BE2C (cell line): ENCODE measurements at regions not wholly inside any gene's neighbourhood (a gene's known extent, or its start where the extent isn't known, plus 50 kb on each side); places are given as distances from the start of the nearest gene placed in this dataset.

Source experiments
- DNase-seq: peaks from one replicate; pipeline ENCODE4 v3.0.0-alpha.2; 2020
- H3K27me3 ChIP-seq: fragments of 250-450 bp; sonication (Bioruptor Pico); 2 replicates; pipeline ENCODE4 v1.5.1; 2020; ENCODE audit warnings: mild to moderate bottlenecking
- H3K36me3 ChIP-seq: fragments of 250-450 bp; sonication (Bioruptor Pico); 2 replicates; pipeline ENCODE4 v1.5.1; 2020; ENCODE audit warnings: mild to moderate bottlenecking
- H3K4me1 ChIP-seq: fragments of 250-450 bp; sonication (Bioruptor Pico); 2 replicates; pipeline ENCODE4 v1.5.1; 2020
- H3K4me3 ChIP-seq: 2 replicates; pipeline ENCODE4 v1.5.1; 2011; ENCODE audit warnings: low read depth, low read length
- H3K9me3 ChIP-seq: fragments of 250-450 bp; sonication (Bioruptor Pico); 2 replicates; pipeline ENCODE4 v1.5.1; 2020
- TF ChIP-seq, protein P1 (sequence below): IDR thresholded peaks from 2 replicates; pipeline ENCODE4 v1.5.1; 2012; ENCODE audit warnings: mild to moderate bottlenecking, low read depth, low read length

DNA sequence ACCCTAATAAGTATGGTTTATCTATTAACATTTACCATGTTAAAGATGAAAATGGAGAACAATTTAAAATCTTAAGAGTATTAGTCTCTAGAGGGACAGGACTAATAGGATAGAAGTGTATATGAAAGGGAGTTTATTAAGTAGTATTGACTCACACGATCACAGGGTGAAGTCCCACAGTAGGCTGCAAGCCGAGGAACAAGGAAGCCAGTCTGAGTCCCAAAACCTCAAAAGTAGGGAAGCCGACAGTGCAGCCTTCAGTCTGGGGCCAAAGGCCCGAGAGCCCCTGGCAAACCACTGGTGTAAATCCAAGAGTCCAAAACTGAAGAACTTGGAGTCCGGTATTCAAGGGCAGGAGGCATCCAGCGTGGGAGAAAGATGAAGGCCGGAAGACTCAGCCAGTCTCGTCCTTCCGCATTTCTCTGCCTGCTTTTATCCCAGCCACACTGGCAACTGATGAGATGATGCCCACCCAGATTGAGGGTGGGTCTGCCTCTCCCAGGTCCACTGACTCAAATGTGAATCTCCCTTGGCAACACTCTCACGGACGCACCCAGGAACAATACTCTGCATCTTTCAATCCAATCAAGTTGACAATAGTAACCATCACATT is 140.8 kb upstream of the FAM20C start:
- Histone ChIP-seq H3K9me3 (no peaks in the 10 kb centered on the region), H3K27me3 (no peaks in the 10 kb centered on the region), H3K4me1 (no peaks in the 10 kb centered on the region), H3K36me3 (no peaks in the 10 kb centered on the region), H3K4me3 (no peak overlapping the region)
- no peak for DNase-seq
- TF ChIP-seq, protein P1, sequence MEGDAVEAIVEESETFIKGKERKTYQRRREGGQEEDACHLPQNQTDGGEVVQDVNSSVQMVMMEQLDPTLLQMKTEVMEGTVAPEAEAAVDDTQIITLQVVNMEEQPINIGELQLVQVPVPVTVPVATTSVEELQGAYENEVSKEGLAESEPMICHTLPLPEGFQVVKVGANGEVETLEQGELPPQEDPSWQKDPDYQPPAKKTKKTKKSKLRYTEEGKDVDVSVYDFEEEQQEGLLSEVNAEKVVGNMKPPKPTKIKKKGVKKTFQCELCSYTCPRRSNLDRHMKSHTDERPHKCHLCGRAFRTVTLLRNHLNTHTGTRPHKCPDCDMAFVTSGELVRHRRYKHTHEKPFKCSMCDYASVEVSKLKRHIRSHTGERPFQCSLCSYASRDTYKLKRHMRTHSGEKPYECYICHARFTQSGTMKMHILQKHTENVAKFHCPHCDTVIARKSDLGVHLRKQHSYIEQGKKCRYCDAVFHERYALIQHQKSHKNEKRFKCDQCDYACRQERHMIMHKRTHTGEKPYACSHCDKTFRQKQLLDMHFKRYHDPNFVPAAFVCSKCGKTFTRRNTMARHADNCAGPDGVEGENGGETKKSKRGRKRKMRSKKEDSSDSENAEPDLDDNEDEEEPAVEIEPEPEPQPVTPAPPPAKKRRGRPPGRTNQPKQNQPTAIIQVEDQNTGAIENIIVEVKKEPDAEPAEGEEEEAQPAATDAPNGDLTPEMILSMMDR = no peak

DNA sequence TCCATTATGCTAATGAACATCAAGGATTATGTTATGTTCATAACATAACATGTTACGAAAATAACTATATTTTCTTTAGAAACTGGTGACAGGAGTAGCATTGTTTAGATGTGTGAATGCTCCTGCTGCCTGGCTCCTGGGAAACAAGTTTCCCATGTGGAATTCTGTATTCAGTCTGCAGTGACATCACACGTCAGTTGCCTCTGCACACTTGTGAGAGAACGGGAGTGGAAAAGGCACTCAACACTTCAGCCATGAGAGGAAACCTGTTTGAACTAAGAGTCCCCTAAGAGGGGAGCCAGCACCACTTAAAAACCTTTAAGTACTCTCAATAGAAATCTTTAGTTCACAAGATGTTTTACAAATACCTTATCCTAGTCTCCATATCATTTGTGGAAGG is 140.3 kb upstream of the FAM20C start:
- Histone ChIP-seq H3K4me3 (no peak overlapping the region), H3K27me3 (no peaks in the 10 kb centered on the region), H3K36me3 (no peaks in the 10 kb centered on the region), H3K4me1 (no peaks in the 10 kb centered on the region), H3K9me3 (no peaks in the 10 kb centered on the region)
- DNase-seq = no peak
- TF ChIP-seq, protein P1 = no peak

DNA sequence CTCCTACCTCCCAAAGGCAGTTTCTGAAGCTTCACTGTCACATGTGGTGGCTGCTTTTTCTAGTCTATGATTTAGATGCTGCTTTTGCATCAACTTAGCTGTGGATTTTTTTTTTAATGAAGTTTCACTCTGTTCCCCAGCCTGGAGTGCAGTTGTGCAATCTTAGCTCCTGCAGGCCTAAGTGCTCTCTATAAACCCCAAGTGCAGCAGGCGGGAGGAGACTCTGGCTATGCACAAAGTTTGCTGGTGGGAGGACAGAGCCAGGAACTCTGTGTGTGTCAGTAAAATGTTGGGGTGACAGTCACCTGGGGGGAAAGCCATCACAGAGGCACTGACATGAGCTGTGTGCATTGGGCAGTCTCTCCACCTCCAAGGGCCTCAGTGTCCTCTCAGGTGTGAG is 138.8 kb upstream of the FAM20C start:
- TF ChIP-seq, protein P1 = no peak
- H3K4me3 ChIP-seq = no peak overlapping the region
- no peaks in the 10 kb centered on the region for H3K4me1 ChIP-seq
- H3K9me3 ChIP-seq = no peaks in the 10 kb centered on the region
- no peaks in the 10 kb centered on the region for H3K27me3 ChIP-seq
- no peak for DNase-seq
- H3K36me3 ChIP-seq = no peaks in the 10 kb centered on the region

DNA sequence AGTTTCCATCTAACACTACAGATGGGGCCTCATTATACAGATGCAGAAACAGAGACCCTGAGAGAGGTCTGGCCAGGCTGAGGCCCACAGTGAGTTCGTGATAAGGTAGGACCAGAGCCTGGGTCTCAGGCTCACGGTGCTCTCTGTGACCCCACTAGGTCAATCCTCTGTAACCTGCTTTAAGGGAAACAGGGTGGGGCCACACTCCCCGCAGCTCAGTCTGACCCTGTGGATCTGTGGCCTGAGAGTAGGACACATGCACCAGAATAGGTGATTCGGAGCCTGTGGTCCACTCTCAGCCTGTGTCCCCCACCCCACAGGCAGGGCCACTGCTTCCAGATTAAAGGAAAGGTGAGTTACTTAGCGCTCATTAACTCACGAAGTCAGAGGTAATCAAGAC is 137.8 kb upstream of the FAM20C start:
- TF ChIP-seq, protein P1 = no peak
- H3K27me3 ChIP-seq = no peaks in the 10 kb centered on the region
- no peak overlapping the region for H3K4me3 ChIP-seq
- DNase-seq = no peak
- H3K9me3 ChIP-seq = no peaks in the 10 kb centered on the region
- H3K4me1 ChIP-seq = no peaks in the 10 kb centered on the region
- no peaks in the 10 kb centered on the region for H3K36me3 ChIP-seq

DNA sequence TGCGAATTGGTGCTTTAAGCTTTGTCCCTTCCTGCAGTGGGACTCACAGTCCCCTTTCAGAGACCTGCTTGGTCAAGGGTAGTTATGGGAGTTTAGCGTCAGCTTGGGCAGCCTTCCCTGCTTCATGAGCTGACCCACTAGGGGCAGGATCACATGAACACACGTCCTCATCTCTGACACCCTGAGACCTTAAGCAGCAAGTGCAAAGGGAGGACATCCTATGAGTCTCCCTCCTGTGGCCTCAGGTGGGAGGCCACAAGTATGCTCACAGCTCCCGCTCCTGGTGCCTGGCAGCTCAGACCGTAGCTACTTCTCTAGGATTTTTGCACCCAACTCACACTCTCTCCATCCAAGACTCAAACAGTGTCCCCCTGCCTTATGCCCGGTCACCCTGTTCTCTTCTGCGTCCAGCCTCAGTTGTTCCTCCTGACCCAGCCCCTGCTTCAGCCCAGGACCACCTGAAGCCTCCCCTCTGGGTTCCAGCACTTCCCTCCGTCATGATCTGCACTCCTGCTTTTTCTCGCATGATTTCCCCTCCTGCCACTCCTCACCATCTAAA is 136.6 kb upstream of the FAM20C start:
- H3K27me3 ChIP-seq = no peaks in the 10 kb centered on the region
- TF ChIP-seq, protein P1 = no peak

DNA sequence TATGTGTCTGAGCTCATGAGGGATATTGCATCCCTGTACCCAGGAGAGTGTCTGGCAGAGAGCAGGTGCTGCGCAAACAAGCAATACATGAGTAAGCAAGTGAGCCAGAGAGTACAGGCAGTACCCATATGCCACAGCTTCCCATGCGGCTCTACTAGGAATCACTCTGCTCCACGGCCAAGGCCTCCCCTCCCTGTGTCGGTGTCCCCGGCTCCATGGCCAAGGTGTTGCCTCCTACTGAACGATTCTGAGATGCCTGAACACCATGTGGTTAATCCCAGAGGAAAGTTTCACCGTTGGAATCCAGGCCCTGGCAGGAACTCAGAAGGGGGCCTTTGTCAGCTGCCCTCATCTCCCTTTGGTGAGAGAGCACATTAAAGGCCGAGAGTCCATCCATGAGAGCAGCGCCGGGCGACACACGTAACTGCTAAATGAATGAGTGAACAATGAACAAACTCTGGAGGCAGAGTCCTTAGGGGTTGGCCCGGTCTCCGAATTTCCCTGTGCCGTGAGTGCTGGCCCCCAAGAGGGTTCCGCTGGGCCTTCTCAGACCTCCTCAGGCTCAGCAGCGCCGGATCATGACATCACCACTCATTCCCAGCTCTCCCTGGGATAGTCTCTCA is 136.0 kb upstream of the FAM20C start:
- H3K27me3 ChIP-seq = no peaks in the 10 kb centered on the region
- TF ChIP-seq, protein P1 = no peak
- H3K4me1 ChIP-seq = no peaks in the 10 kb centered on the region
- H3K4me3 ChIP-seq = no peak overlapping the region
- no peaks in the 10 kb centered on the region for H3K36me3 ChIP-seq
- no peak for DNase-seq
- no peaks in the 10 kb centered on the region for H3K9me3 ChIP-seq

More for the DNA sequence above, 136.6 kb upstream of the FAM20C start:
- H3K9me3 ChIP-seq = no peaks in the 10 kb centered on the region
- H3K36me3 ChIP-seq = no peaks in the 10 kb centered on the region
- H3K4me3 ChIP-seq = no peak overlapping the region
- DNase-seq = no peak
- no peaks in the 10 kb centered on the region for H3K4me1 ChIP-seq
